HG02840 (cell line): ENCODE measurements at regions not wholly inside any gene's neighbourhood (a gene's known extent, or its start where the extent isn't known, plus 50 kb on each side); places are given as distances from the start of the nearest gene placed in this dataset.
"Not testable (repeated sequence)": the region's sequence is repeated elsewhere in the genome, so short reads cannot be mapped to it uniquely, and the experiment has no call there.

Experiments
- ATAC-seq: cut with Tn5 transposase; IDR thresholded peaks from one replicate; pipeline ENCODE4 v1.9.1; 2021; ENCODE audit warnings: mild to moderate bottlenecking, moderate library complexity, moderate number of reproducible peaks; ENCODE audit not compliant: unreplicated experiment, low FRiP score

- ATAC-seq, result no peak
Measured at GRCh38 chr2:226487573-226487972, 312.0 kb downstream of the IRS1 start.

GRCh38 chr2:226483745-226484619 is 315.6 kb downstream of the IRS1 start:
- ATAC-seq, result no peak

- no peak for ATAC-seq
Measured at GRCh38 chr2:226483143-226483542, 316.5 kb downstream of the IRS1 start.

GRCh38 chr2:226478109-226478809 is 321.4 kb downstream of the IRS1 start:
- ATAC-seq, result no peak

GRCh38 chr2:226477221-226478108 is 322.2 kb downstream of the IRS1 start:
- no peak for ATAC-seq

GRCh38 chr2:226475650-226476049 is 324.0 kb downstream of the IRS1 start:
- no peak for ATAC-seq

GRCh38 chr2:226474131-226474530 is 325.5 kb downstream of the IRS1 start:
- ATAC-seq, result no peak

GRCh38 chr2:226471987-226472470 is 327.6 kb downstream of the IRS1 start:
- no peak for ATAC-seq

- ATAC-seq, result no peak
Measured at GRCh38 chr2:226467633-226468032, 332.0 kb downstream of the IRS1 start.

- no peak for ATAC-seq
Measured at GRCh38 chr2:226467221-226467620, 332.4 kb downstream of the IRS1 start.

- no peak for ATAC-seq
Measured at GRCh38 chr2:226466589-226466988, 333.0 kb downstream of the IRS1 start.

GRCh38 chr2:226466124-226466523 is 333.5 kb downstream of the IRS1 start:
- ATAC-seq, result no peak

GRCh38 chr2:226464380-226464779 is 335.2 kb downstream of the IRS1 start:
- no peak for ATAC-seq

- no peak for ATAC-seq
Measured at GRCh38 chr2:226463154-226463553, 336.5 kb downstream of the IRS1 start.

- ATAC-seq, result no peak
Measured at GRCh38 chr2:226461981-226462380, 337.6 kb downstream of the IRS1 start.

GRCh38 chr2:226456144-226456543 is 343.5 kb downstream of the IRS1 start:
- not testable (repeated sequence) for ATAC-seq

GRCh38 chr2:226452768-226453167 is 346.9 kb downstream of the IRS1 start:
- ATAC-seq, result no peak

GRCh38 chr2:226451486-226451885 is 348.1 kb downstream of the IRS1 start:
- ATAC-seq, result no peak

GRCh38 chr2:226450141-226450540 is 349.5 kb downstream of the IRS1 start:
- no peak for ATAC-seq
